ENCODE measurements at regions not wholly inside any gene's neighbourhood (a gene's known extent, or its start where the extent isn't known, plus 50 kb on each side); places are given as distances from the start of the nearest gene placed in this dataset.

- H2BK5ac ChIP-seq (ENCODE audit: low read depth, low read length, poor library complexity, severe bottlenecking) = no peak overlapping the region
- no peak overlapping the region for H2BK120ac ChIP-seq (ENCODE audit: low read depth, low read length)
- BruUV-seq (replicated peaks) = no TSS peak
- H3K18ac ChIP-seq (ENCODE audit: low read depth, low read length) = no peak overlapping the region
- no peak overlapping the region for H2BK20ac ChIP-seq (ENCODE audit: low read depth, low read length)
- H2AFZ ChIP-seq (replicated peaks; ENCODE audit: low read length, poor library complexity) = no peak overlapping the region
- dilution Hi-C loops (cut with HindIII; ENCODE audit: low sequenced_read_pairs, unreplicated experiment) = no loop called here
- TF ChIP-seq CHD1 (IDR thresholded peaks at IDR 0.05; ENCODE audit: low read depth, low read length) (no peak), MAZ (IDR thresholded peaks at IDR 0.05; ENCODE audit: borderline replicate concordance, low read depth, low read length) (no peak), NFE2L2 (IDR thresholded peaks at IDR 0.05; ENCODE audit: low read depth, low read length) (no peak), RAD21 (IDR thresholded peaks at IDR 0.05; ENCODE audit: low read length) (no peak), ELK1 (IDR thresholded peaks at IDR 0.05; ENCODE audit: borderline replicate concordance, low read depth, low read length) (no peak), FOS (IDR thresholded peaks at IDR 0.05; ENCODE audit: low read depth, low read length) (no peak), MAFK (IDR thresholded peaks at IDR 0.05; ENCODE audit: low read depth, low read length) (no peak), CTCF (conservative IDR thresholded peaks at IDR 0.05; ENCODE audit: low read depth, low read length) (no peak), BHLHE40 (IDR thresholded peaks at IDR 0.05; ENCODE audit: low read depth, low read length) (no peak), USF2 (IDR thresholded peaks at IDR 0.05; ENCODE audit: low read depth, low read length) (no peak), SMC3 (IDR thresholded peaks at IDR 0.05; ENCODE audit: low read depth, low read length) (no peak)
- H3K4ac ChIP-seq (ENCODE audit: low read depth, low read length) = no peak overlapping the region
- H3K14ac ChIP-seq (replicated peaks; ENCODE audit: low read depth, low read length) = no peak overlapping the region
- no peak overlapping the region for H3K4me2 ChIP-seq (ENCODE audit: low read depth, low read length)
- H3K27ac ChIP-seq (ENCODE audit: insufficient read depth, low read length) = no peak overlapping the region
- no peak overlapping the region for H4K91ac ChIP-seq (ENCODE audit: insufficient read depth, low read depth, low read length)
- in situ Hi-C loops (cut with MboI; ENCODE audit: low sequenced_read_pairs) = no loop called here
- no CpG with 5 or more reads among the region's 2 CpGs for WGBS, 2 experiments (ENCODE audit: extremely low coverage in 2 of 2, insufficient read length in 1 of 2)
- intact Hi-C loops (cut with micrococcal nuclease) = no loop called here
- no peak overlapping the region for H2BK15ac ChIP-seq (ENCODE audit: low read depth, low read length)
- H4K20me1 ChIP-seq (ENCODE audit: insufficient read depth, low read length) = no peaks in the 10 kb centered on the region
- peak; percentile 3 for DNase-seq
- ATAC-seq (ENCODE audit: low read depth) = no peak
- no peak overlapping the region for H3K9ac ChIP-seq (ENCODE audit: low read depth, low read length)
- H3K79me1 ChIP-seq (ENCODE audit: low read depth in 1 of 2, low read length in 2 of 2) = no peaks in the 10 kb centered on the region
- H3K9me1 ChIP-seq (ENCODE audit: insufficient read depth, low read length) = no peaks in the 10 kb centered on the region
- H2AK9ac ChIP-seq (replicated peaks; ENCODE audit: low read depth, low read length, poor library complexity) = no peak overlapping the region
- H3K27me3 ChIP-seq (ENCODE audit: control insufficient read depth, insufficient read depth, low read length) = no peaks in the 10 kb centered on the region
- ChIA-PET CTCF (no interaction called here), POLR2A (ENCODE audit: unreplicated experiment) (no interaction called here)
- H3K36me3 ChIP-seq (ENCODE audit: control insufficient read depth, insufficient read depth, low read length) = no peaks in the 10 kb centered on the region
- no peak overlapping the region for H4K5ac ChIP-seq (ENCODE audit: low read depth, low read length)
- H2AK5ac ChIP-seq (ENCODE audit: low read depth, low read length) = no peak overlapping the region
- H3K4me1 ChIP-seq (ENCODE audit: control insufficient read depth, insufficient read depth, low read length) = no peaks in the 10 kb centered on the region
- no peak overlapping the region for H4K8ac ChIP-seq (ENCODE audit: low read depth in 2 of 2, low read length in 2 of 2)
- no peaks in the 10 kb centered on the region for H3K9me3 ChIP-seq (ENCODE audit: control insufficient read depth, insufficient read depth, low read length)
- H3K56ac ChIP-seq (ENCODE audit: extremely low read depth, insufficient read depth, low read length) = no peak overlapping the region
- H3K23ac ChIP-seq (ENCODE audit: low read depth, low read length) = no peak overlapping the region
- no peak overlapping the region for H3K4me3 ChIP-seq (ENCODE audit: insufficient read depth, low read depth, low read length)
These were observed 511.8 kb upstream of the NBEA start for GRCh38 chr13:34430294-34430693.

All from IMR-90 (cell line).